Fibroblast of the aortic adventitia (primary cell): ENCODE measurements at regions not wholly inside any gene's neighbourhood (a gene's known extent, or its start where the extent isn't known, plus 50 kb on each side); places are given as distances from the start of the nearest gene placed in this dataset.

Experiments
- DNase-seq: peaks from one replicate; pipeline ENCODE4 v3.0.0-alpha.2; 2010; ENCODE audit warnings: low read depth
- H3K4me3 ChIP-seq: 2 replicates; pipeline ENCODE4 v1.5.1; 2011; ENCODE audit warnings: low read depth, mild to moderate bottlenecking, control low read depth, low read length, moderate library complexity
- TF ChIP-seq, protein P1 (sequence below): IDR thresholded peaks from 2 replicates; pipeline ENCODE4 v1.5.1; 2011; ENCODE audit warnings: mild to moderate bottlenecking, low read length, control low read depth, inconsistent platforms; ENCODE audit not compliant: insufficient read depth

DNA sequence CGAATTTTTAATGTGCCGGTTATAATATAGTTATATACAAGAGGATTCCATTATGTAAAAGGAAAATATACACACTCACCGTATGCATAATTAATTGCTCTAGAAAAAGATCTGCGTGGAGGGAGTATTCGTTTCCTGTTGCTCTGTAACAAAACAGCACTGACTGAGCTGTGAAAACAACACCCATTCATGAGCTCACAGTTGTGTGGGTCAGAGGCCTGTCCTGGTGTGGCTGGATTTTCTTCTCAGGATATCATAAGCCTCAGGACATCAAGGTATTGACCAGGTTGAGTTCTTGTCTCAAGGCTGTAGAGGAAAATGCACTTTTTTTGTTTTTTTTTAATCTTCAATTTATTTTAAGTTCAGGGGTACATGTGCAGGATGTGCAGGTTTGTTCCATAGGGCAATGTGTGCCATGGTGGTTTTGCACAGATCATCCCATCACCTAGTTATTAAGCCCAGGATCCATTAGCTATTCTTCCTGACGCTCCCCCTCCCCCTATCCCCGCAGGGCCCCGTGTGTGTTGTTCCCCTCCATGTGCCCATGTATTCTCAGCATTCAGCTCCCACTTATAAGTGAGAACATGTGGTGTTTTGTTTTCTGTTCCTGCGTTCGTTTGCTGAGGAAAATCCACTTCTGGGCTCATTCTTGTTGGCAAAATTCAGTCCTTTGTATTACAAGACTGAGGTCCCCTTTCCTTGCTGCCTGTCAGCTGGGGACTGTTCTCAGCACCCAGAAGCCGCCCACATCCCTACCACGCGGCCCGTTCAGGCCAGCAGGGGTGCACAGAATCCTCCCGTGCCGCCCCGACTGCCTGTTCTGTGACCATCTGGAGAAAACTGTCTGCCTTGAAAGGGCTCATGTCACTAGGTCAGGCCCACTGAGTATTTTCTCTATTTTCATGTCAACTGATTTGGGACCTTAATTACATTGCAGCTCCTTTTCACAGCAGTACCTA is 87.4 kb upstream of the ERRFI1 start:
- no peak overlapping the region for H3K4me3 ChIP-seq
- TF ChIP-seq, protein P1, sequence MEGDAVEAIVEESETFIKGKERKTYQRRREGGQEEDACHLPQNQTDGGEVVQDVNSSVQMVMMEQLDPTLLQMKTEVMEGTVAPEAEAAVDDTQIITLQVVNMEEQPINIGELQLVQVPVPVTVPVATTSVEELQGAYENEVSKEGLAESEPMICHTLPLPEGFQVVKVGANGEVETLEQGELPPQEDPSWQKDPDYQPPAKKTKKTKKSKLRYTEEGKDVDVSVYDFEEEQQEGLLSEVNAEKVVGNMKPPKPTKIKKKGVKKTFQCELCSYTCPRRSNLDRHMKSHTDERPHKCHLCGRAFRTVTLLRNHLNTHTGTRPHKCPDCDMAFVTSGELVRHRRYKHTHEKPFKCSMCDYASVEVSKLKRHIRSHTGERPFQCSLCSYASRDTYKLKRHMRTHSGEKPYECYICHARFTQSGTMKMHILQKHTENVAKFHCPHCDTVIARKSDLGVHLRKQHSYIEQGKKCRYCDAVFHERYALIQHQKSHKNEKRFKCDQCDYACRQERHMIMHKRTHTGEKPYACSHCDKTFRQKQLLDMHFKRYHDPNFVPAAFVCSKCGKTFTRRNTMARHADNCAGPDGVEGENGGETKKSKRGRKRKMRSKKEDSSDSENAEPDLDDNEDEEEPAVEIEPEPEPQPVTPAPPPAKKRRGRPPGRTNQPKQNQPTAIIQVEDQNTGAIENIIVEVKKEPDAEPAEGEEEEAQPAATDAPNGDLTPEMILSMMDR = no peak
- no peak for DNase-seq

DNA sequence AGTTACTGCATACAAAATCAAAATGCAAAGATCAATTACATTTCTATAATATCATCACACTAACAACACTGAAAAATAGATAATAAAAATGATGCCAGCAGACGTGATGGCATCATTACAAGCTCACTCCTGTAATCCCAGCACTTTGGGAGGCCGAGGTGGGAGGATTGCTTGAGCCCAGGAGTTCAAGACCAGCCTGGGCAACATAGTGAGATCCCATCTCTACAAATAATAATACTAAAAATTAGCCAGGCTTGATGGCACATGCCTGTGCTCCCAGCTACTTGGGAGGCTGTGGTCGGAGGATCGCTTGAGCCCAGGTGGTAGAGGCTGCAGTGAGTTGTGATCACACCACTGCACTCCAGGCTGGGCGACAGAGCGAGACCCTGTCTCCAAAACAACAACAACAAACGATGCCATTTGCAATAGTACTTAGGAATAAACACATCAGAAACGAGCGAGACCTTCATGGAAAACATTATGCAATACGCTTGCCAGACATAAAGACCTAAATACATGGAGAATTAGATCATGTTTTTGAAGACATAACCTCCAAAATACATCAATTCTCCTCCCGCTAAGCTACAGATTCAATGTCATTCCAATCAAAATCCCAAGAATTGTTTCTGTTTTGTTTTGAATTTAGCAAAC is 86.6 kb upstream of the ERRFI1 start:
- TF ChIP-seq, protein P1 = no peak
- H3K4me3 ChIP-seq = no peak overlapping the region
- no peak for DNase-seq

DNA sequence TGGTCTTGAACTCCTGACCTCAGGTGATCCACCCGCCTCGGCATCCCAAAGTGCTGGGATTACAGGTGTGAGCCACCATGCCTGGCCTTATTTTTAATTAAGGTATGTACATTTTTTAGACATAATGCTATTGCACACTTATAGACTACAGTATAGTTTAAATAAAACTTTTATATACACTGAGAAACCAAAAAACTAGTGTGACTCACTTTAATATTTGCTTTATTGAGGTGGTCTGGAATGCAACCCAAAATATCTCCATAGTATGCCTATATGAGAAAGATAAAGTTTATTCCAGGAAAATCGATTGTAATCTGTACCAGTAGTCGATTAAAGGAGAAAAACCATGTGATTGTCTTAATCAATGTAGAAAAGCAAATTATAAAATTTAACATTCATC is 85.5 kb upstream of the ERRFI1 start:
- no peak overlapping the region for H3K4me3 ChIP-seq
- TF ChIP-seq, protein P1 = no peak
- DNase-seq = no peak

DNA sequence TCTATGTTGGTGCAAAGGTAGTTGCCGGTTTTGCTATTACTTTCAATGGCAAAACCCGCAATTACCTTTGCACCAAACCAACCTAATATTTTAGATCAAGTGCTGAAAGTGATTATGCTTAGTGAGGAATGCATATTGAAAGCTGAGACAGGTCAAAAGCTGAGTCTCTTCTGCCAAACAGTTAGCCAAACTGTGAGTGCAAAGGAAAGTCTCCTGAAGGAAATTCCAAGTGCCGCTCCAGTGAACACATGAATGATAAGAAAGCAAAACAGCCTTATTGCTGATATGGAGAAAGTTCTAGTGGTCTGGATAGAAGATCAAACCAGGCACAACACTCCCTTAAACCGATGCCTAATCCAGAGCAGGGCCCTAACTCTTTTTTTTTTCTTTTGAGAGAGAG is 83.1 kb upstream of the ERRFI1 start:
- DNase-seq = no peak
- H3K4me3 ChIP-seq = no peak overlapping the region
- TF ChIP-seq, protein P1 = no peak

DNA sequence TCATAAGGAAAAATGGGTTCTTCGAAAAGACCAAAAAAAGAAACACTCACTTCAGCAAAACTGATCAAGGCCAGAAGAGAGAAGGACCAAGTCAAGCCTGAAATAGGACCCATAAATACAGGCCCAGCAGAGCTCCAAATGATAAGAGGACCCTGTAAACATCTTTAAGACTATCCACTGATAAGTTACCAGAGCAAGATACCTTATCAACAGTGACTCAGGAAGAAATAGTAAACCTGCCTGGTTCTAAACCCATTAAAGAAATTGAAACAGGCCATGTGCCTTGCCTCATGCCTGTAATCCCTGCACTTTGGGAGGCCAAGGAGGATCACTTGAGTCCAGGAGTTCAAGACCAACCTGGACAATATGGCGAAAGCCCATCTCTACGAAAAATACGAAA is 81.8 kb upstream of the ERRFI1 start:
- TF ChIP-seq, protein P1 = no peak
- no peak for DNase-seq
- no peak overlapping the region for H3K4me3 ChIP-seq

DNA sequence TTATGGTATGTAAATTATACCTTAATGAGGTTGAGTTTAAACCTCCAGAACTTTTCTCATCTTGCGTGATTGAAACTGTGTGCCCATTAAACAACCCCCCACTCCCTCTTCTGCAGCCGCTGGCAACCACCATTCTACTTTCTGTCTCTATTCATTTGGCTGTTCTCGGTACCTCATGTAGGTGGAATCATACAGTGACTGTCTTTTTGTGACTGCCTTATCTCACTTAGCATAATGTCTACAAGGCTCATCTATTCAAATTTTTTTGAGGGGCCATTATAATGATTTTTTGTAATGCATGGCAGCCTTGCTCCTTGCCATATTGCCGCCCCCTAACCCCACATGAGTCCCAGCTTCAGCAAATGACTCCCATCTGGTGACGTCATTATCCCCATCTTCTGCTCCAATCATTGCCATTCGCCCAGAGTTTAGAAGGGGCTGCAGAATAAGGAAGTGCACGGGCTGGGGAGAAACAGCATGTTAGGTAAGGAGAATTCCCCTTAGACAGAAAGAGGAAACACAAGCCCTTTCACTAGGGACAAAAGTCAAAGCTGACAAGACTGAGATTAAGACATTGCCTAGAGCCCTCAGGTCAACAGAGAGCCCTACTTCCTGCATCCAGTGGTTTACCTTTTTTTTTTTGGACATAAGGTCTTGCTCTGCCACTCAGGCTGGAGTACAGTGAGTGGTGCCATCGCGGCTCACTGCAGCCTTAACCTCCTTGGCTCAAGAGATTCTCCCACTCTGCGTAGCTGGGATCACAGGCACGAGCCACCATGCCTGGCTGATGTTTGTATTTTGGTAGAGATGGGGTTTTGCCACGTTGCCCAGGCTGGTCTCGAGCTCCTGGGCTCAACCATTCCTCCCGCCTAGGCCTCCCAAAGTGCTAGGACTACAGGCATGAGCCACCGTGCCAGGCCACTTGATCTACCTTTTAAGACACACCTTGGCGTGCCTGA is 78.4 kb upstream of the ERRFI1 start:
- DNase-seq = no peak
- H3K4me3 ChIP-seq = no peak overlapping the region
- TF ChIP-seq, protein P1 = no peak
